Panc1 (cell line): ENCODE measurements at regions not wholly inside any gene's neighbourhood (a gene's known extent, or its start where the extent isn't known, plus 50 kb on each side); places are given as distances from the start of the nearest gene placed in this dataset.
"Not testable (repeated sequence)": the region's sequence is repeated elsewhere in the genome, so short reads cannot be mapped to it uniquely, and the experiment has no call there.

Source experiments
- ATAC-seq: fragments of 200-7000 bp; cut with Tn5 transposase; 2 replicates; pipeline ENCODE4 v1.9.1; 2020; ENCODE audit warnings: mild to moderate bottlenecking, moderate library complexity
- BruUV-seq: library from RNA; stranded (reverse); fragments of 400-500 nt; replicated peaks from 2 replicates; lab custom pipeline; 2021; lab: Mats Ljungman, UMichigan
- CTCF ChIA-PET: fragments of 300-600 bp; sonication (Branson Sonifier 250); formaldehyde crosslinking; loops from one replicate; lab custom pipeline; 2022; ENCODE audit warnings: antibody characterized with exemption; lab: Charles Lee
- POLR2A ChIA-PET: fragments of 300-600 bp; sonication (Branson Sonifier 250); formaldehyde crosslinking; loops from one replicate; lab custom pipeline; 2022; ENCODE audit warnings: antibody characterized with exemption; lab: Charles Lee
- DNase-seq: peaks from one replicate; pipeline ENCODE4 v3.0.0-alpha.2; 2010; ENCODE audit warnings: low read depth, low spot score
- H3K27ac ChIP-seq: 2 replicates; pipeline ENCODE4 v1.5.1; 2011; ENCODE audit warnings: mild to moderate bottlenecking, low read length, inconsistent platforms
- H3K27me3 ChIP-seq: fragments of 200-500 bp; sonication (Bioruptor generic); 2 replicates; pipeline ENCODE4 v1.6.0; 2014; ENCODE audit warnings: low read length, inconsistent platforms; ENCODE audit not compliant: control insufficient read depth, insufficient read depth
- H3K36me3 ChIP-seq: fragments of 200-500 bp; sonication (Bioruptor generic); 2 replicates; pipeline ENCODE4 v1.5.1; 2014; ENCODE audit warnings: inconsistent platforms, mild to moderate bottlenecking, low read length, moderate library complexity; ENCODE audit not compliant: control insufficient read depth, insufficient read depth
- H3K4me1 ChIP-seq: 2 replicates; pipeline ENCODE4 v1.5.1; 2011; ENCODE audit warnings: inconsistent platforms, mild to moderate bottlenecking, low read length, moderate library complexity; ENCODE audit not compliant: control insufficient read depth, insufficient read depth
- H3K4me3 ChIP-seq, 2 experiments: 2 replicates each; pipeline ENCODE4 v1.5.1; 2011 to 2012; ENCODE audit warnings: low read depth in 2 of 2, low read length in 2 of 2, mild to moderate bottlenecking in 2 of 2, inconsistent platforms in 1 of 2, moderate library complexity in 1 of 2
- H3K9me3 ChIP-seq: fragments of 200-500 bp; sonication (Bioruptor generic); 2 replicates; pipeline ENCODE4 v1.5.1; 2014; ENCODE audit warnings: low read depth, mild to moderate bottlenecking, inconsistent platforms, low read length, moderate library complexity; ENCODE audit not compliant: control insufficient read depth, insufficient read depth
- CTCF ChIP-seq: fragments of 450-650 bp; IDR thresholded peaks from 2 replicates; pipeline ENCODE4 v1.5.1; 2017; ENCODE audit warnings: mild to moderate bottlenecking
- POLR2AphosphoS5 ChIP-seq: IDR thresholded peaks from 2 replicates; pipeline ENCODE4 v1.6.1; 2012; ENCODE audit warnings: mild to moderate bottlenecking, low read depth, low read length, moderate library complexity
- SIN3A ChIP-seq: IDR thresholded peaks from 2 replicates; pipeline ENCODE4 v1.6.1; 2012; ENCODE audit warnings: low read depth, mild to moderate bottlenecking, low read length, moderate library complexity, borderline replicate concordance; ENCODE audit not compliant: insufficient read depth
- TCF7L2 ChIP-seq: IDR thresholded peaks from 2 replicates; pipeline ENCODE4 v1.6.1; 2011; ENCODE audit warnings: mild to moderate bottlenecking, low read depth, low read length, inconsistent platforms
- in situ Hi-C: cut with HindIII; loops from 2 replicates; pipeline ENCODE4 v1.10.0; 2016; ENCODE audit warnings: low sequenced_read_pairs, low pct_unique_long_range_greater_than_20kb
- intact Hi-C: fragments of 100-400 bp; cut with micrococcal nuclease; formaldehyde crosslinking; loops from one replicate; pipeline ENCODE4 v1.10.0; 2022; ENCODE audit not compliant: unreplicated experiment
- TF ChIP-seq, protein P1 (sequence below), 2 experiments: IDR thresholded peaks; 2 replicates each; pipeline ENCODE4 v1.6.1; 2011 to 2012; ENCODE audit warnings: low read depth in 2 of 2, control low read depth in 1 of 2, low read length in 1 of 2, mild to moderate bottlenecking in 1 of 2, moderate library complexity in 1 of 2; ENCODE audit not compliant: insufficient read depth in 1 of 2

GRCh38 chr10:118901906-118902305 is 127.6 kb upstream of the NANOS1 start:
- CTCF ChIA-PET, result interaction anchor here (0.6 kb wide), 2 partner anchors 36 to 443 kb away, joined by 5 to 7 read pairs; no protein-coding TSS in a partner anchor
- intact Hi-C loops (no loop called here), in situ Hi-C loops (no loop called here)
- no TSS peak for BruUV-seq
- H3K9me3 ChIP-seq, result no peaks in the 10 kb centered on the region
- no peak overlapping the region for H3K27ac ChIP-seq
- TF ChIP-seq CTCF (no peak), SIN3A (no peak), POLR2AphosphoS5 (no peak), TCF7L2 (no peak)
- TF ChIP-seq, protein P1, sequence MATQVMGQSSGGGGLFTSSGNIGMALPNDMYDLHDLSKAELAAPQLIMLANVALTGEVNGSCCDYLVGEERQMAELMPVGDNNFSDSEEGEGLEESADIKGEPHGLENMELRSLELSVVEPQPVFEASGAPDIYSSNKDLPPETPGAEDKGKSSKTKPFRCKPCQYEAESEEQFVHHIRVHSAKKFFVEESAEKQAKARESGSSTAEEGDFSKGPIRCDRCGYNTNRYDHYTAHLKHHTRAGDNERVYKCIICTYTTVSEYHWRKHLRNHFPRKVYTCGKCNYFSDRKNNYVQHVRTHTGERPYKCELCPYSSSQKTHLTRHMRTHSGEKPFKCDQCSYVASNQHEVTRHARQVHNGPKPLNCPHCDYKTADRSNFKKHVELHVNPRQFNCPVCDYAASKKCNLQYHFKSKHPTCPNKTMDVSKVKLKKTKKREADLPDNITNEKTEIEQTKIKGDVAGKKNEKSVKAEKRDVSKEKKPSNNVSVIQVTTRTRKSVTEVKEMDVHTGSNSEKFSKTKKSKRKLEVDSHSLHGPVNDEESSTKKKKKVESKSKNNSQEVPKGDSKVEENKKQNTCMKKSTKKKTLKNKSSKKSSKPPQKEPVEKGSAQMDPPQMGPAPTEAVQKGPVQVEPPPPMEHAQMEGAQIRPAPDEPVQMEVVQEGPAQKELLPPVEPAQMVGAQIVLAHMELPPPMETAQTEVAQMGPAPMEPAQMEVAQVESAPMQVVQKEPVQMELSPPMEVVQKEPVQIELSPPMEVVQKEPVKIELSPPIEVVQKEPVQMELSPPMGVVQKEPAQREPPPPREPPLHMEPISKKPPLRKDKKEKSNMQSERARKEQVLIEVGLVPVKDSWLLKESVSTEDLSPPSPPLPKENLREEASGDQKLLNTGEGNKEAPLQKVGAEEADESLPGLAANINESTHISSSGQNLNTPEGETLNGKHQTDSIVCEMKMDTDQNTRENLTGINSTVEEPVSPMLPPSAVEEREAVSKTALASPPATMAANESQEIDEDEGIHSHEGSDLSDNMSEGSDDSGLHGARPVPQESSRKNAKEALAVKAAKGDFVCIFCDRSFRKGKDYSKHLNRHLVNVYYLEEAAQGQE (IDR thresholded peaks at IDR 0.05; ENCODE audit: insufficient read depth in 1 of 2, low read depth in 2 of 2, low read length in 1 of 2), result no peak
- 0 out of 2 replicates have a peak, but pooled peaks cover 3% of the 10 kb centered on the region for H3K27me3 ChIP-seq
- H3K4me1 ChIP-seq, result no peaks in the 10 kb centered on the region
- ATAC-seq (no peak), DNase-seq (no peak)
- H3K4me3 ChIP-seq, result no peak overlapping the region
- no peaks in the 10 kb centered on the region for H3K36me3 ChIP-seq
- POLR2A ChIA-PET, result no interaction called here

DNA sequence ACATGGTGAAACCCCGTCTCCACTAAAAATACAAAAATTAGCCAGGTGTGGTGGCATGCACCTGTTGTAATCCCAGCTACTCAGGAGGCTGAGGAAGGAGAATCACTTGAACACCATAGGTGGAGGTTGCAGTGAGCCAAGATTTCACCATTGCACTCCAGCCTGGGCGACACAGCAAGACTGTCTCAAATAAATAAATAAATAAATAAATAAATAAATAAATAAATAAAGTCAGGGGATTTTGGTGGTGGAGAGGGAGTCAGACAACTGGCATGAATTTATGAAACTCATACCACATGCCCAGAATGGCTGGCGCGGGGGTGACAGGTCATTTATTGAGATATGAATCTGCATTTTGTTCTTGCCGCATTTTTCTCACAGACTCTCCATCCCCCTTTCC is 126.9 kb upstream of the NANOS1 start:
- H3K27me3 ChIP-seq, POLR2A ChIA-PET, H3K9me3 ChIP-seq, intact Hi-C loops, BruUV-seq, CTCF ChIA-PET, H3K27ac ChIP-seq, H3K4me1 ChIP-seq, ATAC-seq, in situ Hi-C loops, H3K4me3 ChIP-seq, H3K36me3 ChIP-seq, DNase-seq: not testable (repeated sequence)

GRCh38 chr10:118903251-118903650 is 126.3 kb upstream of the NANOS1 start:
- Histone ChIP-seq H3K4me3 (no peak overlapping the region), H3K36me3 (no peaks in the 10 kb centered on the region), H3K27me3 (0 out of 2 replicates have a peak, but pooled peaks cover 3% of the 10 kb centered on the region), H3K4me1 (no peaks in the 10 kb centered on the region), H3K27ac (no peak overlapping the region), H3K9me3 (no peaks in the 10 kb centered on the region)
- POLR2A ChIA-PET, result no interaction called here
- in situ Hi-C loops (no loop called here), intact Hi-C loops (no loop called here)
- CTCF ChIA-PET, result no interaction called here
- DNase-seq, result no peak
- no peak for ATAC-seq
- TF ChIP-seq SIN3A (no peak), CTCF (no peak), POLR2AphosphoS5 (no peak), TCF7L2 (no peak)
- TF ChIP-seq, protein P1 (IDR thresholded peaks at IDR 0.05; ENCODE audit: insufficient read depth in 1 of 2, low read depth in 2 of 2, low read length in 1 of 2), result no peak
- BruUV-seq, result no TSS peak
